GM12873 (cell line): ENCODE measurements at regions not wholly inside any gene's neighbourhood (a gene's known extent, or its start where the extent isn't known, plus 50 kb on each side); places are given as distances from the start of the nearest gene placed in this dataset.

ENCODE experiments used
- TF ChIP-seq, protein P1 (sequence below): IDR thresholded peaks from 2 replicates; pipeline ENCODE4 v1.5.1; 2012; ENCODE audit warnings: low read depth, mild to moderate bottlenecking, moderate library complexity, low read length, control low read depth; ENCODE audit not compliant: insufficient read depth; ENCODE audit errors: missing control alignments

- TF ChIP-seq, protein P1, sequence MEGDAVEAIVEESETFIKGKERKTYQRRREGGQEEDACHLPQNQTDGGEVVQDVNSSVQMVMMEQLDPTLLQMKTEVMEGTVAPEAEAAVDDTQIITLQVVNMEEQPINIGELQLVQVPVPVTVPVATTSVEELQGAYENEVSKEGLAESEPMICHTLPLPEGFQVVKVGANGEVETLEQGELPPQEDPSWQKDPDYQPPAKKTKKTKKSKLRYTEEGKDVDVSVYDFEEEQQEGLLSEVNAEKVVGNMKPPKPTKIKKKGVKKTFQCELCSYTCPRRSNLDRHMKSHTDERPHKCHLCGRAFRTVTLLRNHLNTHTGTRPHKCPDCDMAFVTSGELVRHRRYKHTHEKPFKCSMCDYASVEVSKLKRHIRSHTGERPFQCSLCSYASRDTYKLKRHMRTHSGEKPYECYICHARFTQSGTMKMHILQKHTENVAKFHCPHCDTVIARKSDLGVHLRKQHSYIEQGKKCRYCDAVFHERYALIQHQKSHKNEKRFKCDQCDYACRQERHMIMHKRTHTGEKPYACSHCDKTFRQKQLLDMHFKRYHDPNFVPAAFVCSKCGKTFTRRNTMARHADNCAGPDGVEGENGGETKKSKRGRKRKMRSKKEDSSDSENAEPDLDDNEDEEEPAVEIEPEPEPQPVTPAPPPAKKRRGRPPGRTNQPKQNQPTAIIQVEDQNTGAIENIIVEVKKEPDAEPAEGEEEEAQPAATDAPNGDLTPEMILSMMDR = no peak
Measured at GRCh38 chr7:67518580-67518979, 521.9 kb downstream of the TYW1 start.

- TF ChIP-seq, protein P1 = no peak
Measured at GRCh38 chr7:67519171-67519570, 522.5 kb downstream of the TYW1 start.

- TF ChIP-seq, protein P1 = no peak
Measured at GRCh38 chr7:67522504-67522903, 525.9 kb downstream of the TYW1 start.

- TF ChIP-seq, protein P1 = no peak
Measured at GRCh38 chr7:67523713-67524112, 527.1 kb downstream of the TYW1 start.

DNA sequence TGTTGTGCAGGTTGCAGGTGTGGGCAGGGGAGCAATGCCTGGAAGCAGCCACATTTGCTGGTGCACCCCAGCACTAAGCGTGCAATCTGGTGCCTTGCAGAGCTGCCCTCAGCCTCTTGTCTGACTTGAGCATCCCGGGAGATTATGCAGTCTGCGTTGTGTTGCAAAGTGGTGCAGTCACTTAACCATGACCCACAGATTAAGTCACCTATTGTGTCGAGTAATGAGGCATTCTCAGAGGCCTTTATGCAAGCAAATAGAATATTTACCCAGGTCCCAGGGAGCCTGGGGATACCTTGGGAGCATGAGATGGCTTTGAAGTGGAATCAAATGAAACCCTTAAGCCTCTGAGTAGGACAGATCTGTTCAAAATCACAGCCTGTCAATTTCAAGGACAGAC lies 529.0 kb downstream of the TYW1 start:
- TF ChIP-seq, protein P1 = no peak

GRCh38 chr7:67535241-67535989 lies 538.8 kb downstream of the TYW1 start:
- TF ChIP-seq, protein P1 = no peak

- TF ChIP-seq, protein P1 = no peak
Measured at GRCh38 chr7:67542916-67543315, 546.3 kb downstream of the TYW1 start.
